ENCODE measurements at regions not wholly inside any gene's neighbourhood (a gene's known extent, or its start where the extent isn't known, plus 50 kb on each side); places are given as distances from the start of the nearest gene placed in this dataset.

DNA sequence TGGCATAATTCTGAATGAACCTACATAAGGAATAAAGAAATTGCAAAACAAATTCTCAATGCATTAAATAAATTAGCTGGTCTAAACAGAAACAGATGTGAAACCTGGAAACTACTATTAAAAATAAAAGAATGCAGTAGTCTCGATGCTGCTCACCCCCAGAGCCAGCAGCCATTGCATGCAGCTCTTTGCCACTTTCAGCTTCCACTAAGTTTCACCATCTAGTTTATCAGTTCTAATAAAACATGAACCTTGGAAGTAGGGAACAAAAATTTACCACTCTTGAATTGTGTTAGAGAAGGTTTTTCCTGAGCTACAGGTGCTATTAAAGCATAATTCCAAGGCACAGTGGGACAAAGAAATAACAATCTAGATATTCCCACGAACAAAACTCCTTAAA lies 239.4 kb upstream of the HSFY2 start:
- TF ChIP-seq POLR2AphosphoS5 (IDR thresholded peaks at IDR 0.05; ENCODE audit: low read depth, low read length): no peak
- no peak for TF ChIP-seq TCF7L2 (IDR thresholded peaks at IDR 0.05; ENCODE audit: low read depth, low read length)
- no peak for TF ChIP-seq SIN3A (IDR thresholded peaks at IDR 0.05; ENCODE audit: borderline replicate concordance, insufficient read depth, low read depth, low read length)
- no peak for TF ChIP-seq REST (IDR thresholded peaks at IDR 0.05; ENCODE audit: insufficient read depth in 1 of 2, low read depth in 2 of 2, low read length in 1 of 2)
- TF ChIP-seq, protein P1, sequence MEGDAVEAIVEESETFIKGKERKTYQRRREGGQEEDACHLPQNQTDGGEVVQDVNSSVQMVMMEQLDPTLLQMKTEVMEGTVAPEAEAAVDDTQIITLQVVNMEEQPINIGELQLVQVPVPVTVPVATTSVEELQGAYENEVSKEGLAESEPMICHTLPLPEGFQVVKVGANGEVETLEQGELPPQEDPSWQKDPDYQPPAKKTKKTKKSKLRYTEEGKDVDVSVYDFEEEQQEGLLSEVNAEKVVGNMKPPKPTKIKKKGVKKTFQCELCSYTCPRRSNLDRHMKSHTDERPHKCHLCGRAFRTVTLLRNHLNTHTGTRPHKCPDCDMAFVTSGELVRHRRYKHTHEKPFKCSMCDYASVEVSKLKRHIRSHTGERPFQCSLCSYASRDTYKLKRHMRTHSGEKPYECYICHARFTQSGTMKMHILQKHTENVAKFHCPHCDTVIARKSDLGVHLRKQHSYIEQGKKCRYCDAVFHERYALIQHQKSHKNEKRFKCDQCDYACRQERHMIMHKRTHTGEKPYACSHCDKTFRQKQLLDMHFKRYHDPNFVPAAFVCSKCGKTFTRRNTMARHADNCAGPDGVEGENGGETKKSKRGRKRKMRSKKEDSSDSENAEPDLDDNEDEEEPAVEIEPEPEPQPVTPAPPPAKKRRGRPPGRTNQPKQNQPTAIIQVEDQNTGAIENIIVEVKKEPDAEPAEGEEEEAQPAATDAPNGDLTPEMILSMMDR (IDR thresholded peaks at IDR 0.05): no peak
- intact Hi-C loops (cut with micrococcal nuclease; ENCODE audit: unreplicated experiment) (no loop called here), in situ Hi-C loops (cut with HindIII; ENCODE audit: low pct_unique_long_range_greater_than_20kb, low sequenced_read_pairs) (no loop called here)
- Histone ChIP-seq H3K36me3 (ENCODE audit: control insufficient read depth, insufficient read depth, low read length) (no peaks in the 10 kb centered on the region), H3K4me1 (ENCODE audit: control insufficient read depth, insufficient read depth, low read length) (no peaks in the 10 kb centered on the region), H3K9me3 (ENCODE audit: control insufficient read depth, insufficient read depth, low read depth, low read length) (no peaks in the 10 kb centered on the region), H3K4me3 (ENCODE audit: low read depth in 2 of 2, low read length in 2 of 2) (no peak overlapping the region), H3K27ac (ENCODE audit: low read length) (no peak overlapping the region), H3K27me3 (ENCODE audit: control insufficient read depth, insufficient read depth, low read length) (no peaks in the 10 kb centered on the region)
- ChIA-PET POLR2A (no interaction called here), CTCF (no interaction called here)
- DNase-seq (ENCODE audit: low read depth, low spot score) (no peak), ATAC-seq (no peak)
- BruUV-seq (replicated peaks): no TSS peak

- H3K4me1 ChIP-seq (ENCODE audit: control insufficient read depth, insufficient read depth, low read length): no peaks in the 10 kb centered on the region
- H3K27ac ChIP-seq (ENCODE audit: low read length): no peak overlapping the region
- TF ChIP-seq, protein P1 (IDR thresholded peaks at IDR 0.05): no peak
- TF ChIP-seq REST (IDR thresholded peaks at IDR 0.05; ENCODE audit: insufficient read depth in 1 of 2, low read depth in 2 of 2, low read length in 1 of 2) (no peak), POLR2AphosphoS5 (IDR thresholded peaks at IDR 0.05; ENCODE audit: low read depth, low read length) (no peak), TCF7L2 (IDR thresholded peaks at IDR 0.05; ENCODE audit: low read depth, low read length) (no peak), SIN3A (IDR thresholded peaks at IDR 0.05; ENCODE audit: borderline replicate concordance, insufficient read depth, low read depth, low read length) (no peak)
- H3K27me3 ChIP-seq (ENCODE audit: control insufficient read depth, insufficient read depth, low read length): no peaks in the 10 kb centered on the region
- ChIA-PET CTCF (no interaction called here), POLR2A (no interaction called here)
- no peaks in the 10 kb centered on the region for H3K36me3 ChIP-seq (ENCODE audit: control insufficient read depth, insufficient read depth, low read length)
- H3K9me3 ChIP-seq (ENCODE audit: control insufficient read depth, insufficient read depth, low read depth, low read length): no peaks in the 10 kb centered on the region
- no peak overlapping the region for H3K4me3 ChIP-seq (ENCODE audit: low read depth in 2 of 2, low read length in 2 of 2)
- BruUV-seq (replicated peaks): no TSS peak
- in situ Hi-C loops (cut with HindIII; ENCODE audit: low pct_unique_long_range_greater_than_20kb, low sequenced_read_pairs) (no loop called here), intact Hi-C loops (cut with micrococcal nuclease; ENCODE audit: unreplicated experiment) (no loop called here)
- no peak for DNase-seq (ENCODE audit: low read depth, low spot score)
- ATAC-seq: no peak
Observed at GRCh38 chrY:19011605-19012090, 238.1 kb upstream of the HSFY2 start.
